OCI-LY7 (cell line): ENCODE measurements at regions not wholly inside any gene's neighbourhood (a gene's known extent, or its start where the extent isn't known, plus 50 kb on each side); places are given as distances from the start of the nearest gene placed in this dataset.

ENCODE experiments used
- BruUV-seq: library from RNA; stranded (reverse); fragments of 400-500 nt; replicated peaks from 2 replicates; lab custom pipeline; 2021; lab: Mats Ljungman, UMichigan
- CTCF ChIA-PET: fragments of 300-600 bp; sonication (Branson Sonifier 250); formaldehyde crosslinking; loops from one replicate; lab custom pipeline; 2022; ENCODE audit warnings: antibody characterized with exemption; ENCODE audit not compliant: unreplicated experiment; lab: Charles Lee
- POLR2A ChIA-PET: fragments of 300-600 bp; sonication (Branson Sonifier 250); formaldehyde crosslinking; loops from one replicate; lab custom pipeline; 2022; ENCODE audit warnings: antibody characterized with exemption; lab: Charles Lee
- DNase-seq: peaks from one replicate; pipeline ENCODE4 v3.0.0-alpha.2; 2015; ENCODE audit warnings: low spot score
- H2AFZ ChIP-seq: fragments of 200-600 bp; sonication (generic), shearing (Covaris generic); 2 replicates; pipeline ENCODE4 v1.6.1; 2014; ENCODE audit warnings: mild to moderate bottlenecking, antibody characterized with exemption, low read length, moderate library complexity
- H3K27ac ChIP-seq: fragments of 200-600 bp; sonication (generic); 2 replicates; pipeline ENCODE4 v1.5.1; 2014; ENCODE audit warnings: mixed run types, low read depth, mild to moderate bottlenecking, moderate library complexity, low read length, inconsistent platforms; ENCODE audit not compliant: poor library complexity, severe bottlenecking
- H3K36me3 ChIP-seq: fragments of 200-600 bp; sonication (generic); 2 replicates; pipeline ENCODE4 v1.6.1; 2014; ENCODE audit warnings: mild to moderate bottlenecking, antibody characterized with exemption, low read length, moderate library complexity, mixed read lengths; ENCODE audit not compliant: insufficient read depth
- H3K4me1 ChIP-seq: fragments of 200-600 bp; sonication (generic); 2 replicates; pipeline ENCODE4 v1.5.1; 2014; ENCODE audit warnings: mild to moderate bottlenecking, low read length; ENCODE audit not compliant: insufficient read depth, poor library complexity, severe bottlenecking
- H3K4me2 ChIP-seq: fragments of 200-600 bp; sonication (generic); 2 replicates; pipeline ENCODE4 v1.6.1; 2014; ENCODE audit warnings: mild to moderate bottlenecking, low read length
- H3K4me3 ChIP-seq: fragments of 200-600 bp; sonication (generic); 2 replicates; pipeline ENCODE4 v1.5.1; 2014; ENCODE audit warnings: mild to moderate bottlenecking, low read depth, low read length; ENCODE audit not compliant: poor library complexity, severe bottlenecking
- H3K79me2 ChIP-seq: fragments of 200-600 bp; sonication (generic); 2 replicates; pipeline ENCODE4 v1.6.1; 2016; ENCODE audit warnings: low read depth, mild to moderate bottlenecking, low read length, moderate library complexity, mixed read lengths; ENCODE audit not compliant: insufficient read depth
- H3K9me2 ChIP-seq: fragments of 200-600 bp; sonication (generic); 2 replicates; pipeline ENCODE4 v1.6.1; 2016; ENCODE audit warnings: mild to moderate bottlenecking, low read length, mixed read lengths; ENCODE audit not compliant: insufficient read depth
- H3K9me3 ChIP-seq: fragments of 200-600 bp; sonication (generic); 2 replicates; pipeline ENCODE4 v1.6.1; 2014; ENCODE audit warnings: mild to moderate bottlenecking, mixed run types, low read length, mixed read lengths
- H4K20me1 ChIP-seq: fragments of 200-600 bp; sonication (generic); 2 replicates; pipeline ENCODE4 v1.6.1; 2014; ENCODE audit warnings: mild to moderate bottlenecking, antibody characterized with exemption, low read length, moderate library complexity, mixed read lengths; ENCODE audit not compliant: insufficient read depth
- EZH2phosphoT487 ChIP-seq: fragments of 200-600 bp; sonication (generic); IDR thresholded peaks from 2 replicates; pipeline ENCODE4 v1.6.1; 2018; ENCODE audit warnings: low read depth, borderline replicate concordance, mild to moderate bottlenecking, mixed run types, antibody characterized with exemption, low read length, moderate library complexity, mixed read lengths
- intact Hi-C: fragments of 100-400 bp; cut with micrococcal nuclease; formaldehyde crosslinking; loops from one replicate; pipeline ENCODE4 v1.10.0; 2022; ENCODE audit not compliant: unreplicated experiment
- TF ChIP-seq, protein P1 (sequence below): fragments of 200-600 bp; sonication (generic); conservative IDR thresholded peaks from 2 replicates; pipeline ENCODE4 v1.5.1; 2014; ENCODE audit warnings: mild to moderate bottlenecking, antibody characterized with exemption, low read length, moderate library complexity, mixed read lengths

DNA sequence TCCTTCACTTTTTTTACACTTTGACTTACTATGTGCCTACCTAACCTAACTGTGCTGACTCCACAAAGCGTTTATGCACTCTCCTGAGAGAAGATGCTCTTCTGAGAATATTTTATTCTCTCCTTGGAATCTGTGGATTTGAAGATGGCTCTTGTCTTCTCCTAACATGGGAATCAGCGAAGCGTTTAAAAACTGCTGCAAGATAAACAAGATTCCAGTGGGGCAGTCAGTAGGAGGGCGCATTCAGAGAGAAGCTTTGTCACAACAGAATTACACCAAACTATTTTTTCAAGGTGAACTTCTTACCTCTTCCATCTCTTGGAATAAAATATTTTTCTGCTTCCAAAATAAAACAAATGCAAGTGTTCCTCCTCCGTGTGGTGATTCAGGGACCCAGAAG, 113.1 kb downstream of the FOXD2 start:
- CTCF ChIA-PET, result no interaction called here
- POLR2A ChIA-PET, result no interaction called here
- intact Hi-C loops, result no loop called here
- H4K20me1 ChIP-seq, result no peaks in the 10 kb centered on the region
- H3K4me2 ChIP-seq, result no peak overlapping the region
- no peaks in the 10 kb centered on the region for H3K79me2 ChIP-seq
- H3K4me1 ChIP-seq, result no peaks in the 10 kb centered on the region
- no peak overlapping the region for H2AFZ ChIP-seq
- no peaks in the 10 kb centered on the region for H3K9me2 ChIP-seq
- no TSS peak for BruUV-seq
- TF ChIP-seq EZH2phosphoT487, result no peak
- TF ChIP-seq, protein P1, sequence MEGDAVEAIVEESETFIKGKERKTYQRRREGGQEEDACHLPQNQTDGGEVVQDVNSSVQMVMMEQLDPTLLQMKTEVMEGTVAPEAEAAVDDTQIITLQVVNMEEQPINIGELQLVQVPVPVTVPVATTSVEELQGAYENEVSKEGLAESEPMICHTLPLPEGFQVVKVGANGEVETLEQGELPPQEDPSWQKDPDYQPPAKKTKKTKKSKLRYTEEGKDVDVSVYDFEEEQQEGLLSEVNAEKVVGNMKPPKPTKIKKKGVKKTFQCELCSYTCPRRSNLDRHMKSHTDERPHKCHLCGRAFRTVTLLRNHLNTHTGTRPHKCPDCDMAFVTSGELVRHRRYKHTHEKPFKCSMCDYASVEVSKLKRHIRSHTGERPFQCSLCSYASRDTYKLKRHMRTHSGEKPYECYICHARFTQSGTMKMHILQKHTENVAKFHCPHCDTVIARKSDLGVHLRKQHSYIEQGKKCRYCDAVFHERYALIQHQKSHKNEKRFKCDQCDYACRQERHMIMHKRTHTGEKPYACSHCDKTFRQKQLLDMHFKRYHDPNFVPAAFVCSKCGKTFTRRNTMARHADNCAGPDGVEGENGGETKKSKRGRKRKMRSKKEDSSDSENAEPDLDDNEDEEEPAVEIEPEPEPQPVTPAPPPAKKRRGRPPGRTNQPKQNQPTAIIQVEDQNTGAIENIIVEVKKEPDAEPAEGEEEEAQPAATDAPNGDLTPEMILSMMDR, result no peak
- no peaks in the 10 kb centered on the region for H3K9me3 ChIP-seq
- DNase-seq, result no peak
- no peak overlapping the region for H3K27ac ChIP-seq
- no peaks in the 10 kb centered on the region for H3K36me3 ChIP-seq
- H3K4me3 ChIP-seq, result no peak overlapping the region

DNA sequence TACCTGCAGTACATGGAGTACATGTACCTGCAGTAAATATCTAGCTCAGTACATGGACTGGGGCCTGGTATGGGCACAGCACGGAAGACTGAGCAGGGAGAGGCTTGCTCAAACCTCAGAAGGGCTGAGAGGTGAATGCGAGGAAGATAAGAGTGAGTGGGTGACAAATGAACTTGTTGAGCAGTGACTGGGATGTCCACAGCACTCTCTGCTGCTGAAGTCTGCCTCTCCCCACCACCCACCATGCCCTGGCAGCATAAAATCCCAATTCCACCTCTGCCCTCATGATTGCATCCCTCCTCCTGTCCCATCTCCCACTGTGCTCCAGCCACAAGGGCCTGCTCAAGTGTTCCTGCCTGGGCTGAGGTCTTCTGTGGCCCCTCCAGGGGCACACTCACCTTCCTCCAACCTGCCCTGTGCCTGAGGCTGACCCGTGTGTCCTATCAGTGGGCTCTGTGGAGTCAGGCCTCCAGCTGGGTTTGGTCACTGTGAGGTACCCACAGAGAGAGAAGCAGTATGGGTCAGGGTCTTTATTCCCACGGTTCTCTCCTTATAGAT, 114.2 kb downstream of the FOXD2 start:
- no peak for DNase-seq
- intact Hi-C loops, result no loop called here
- Histone ChIP-seq H3K4me2 (no peak overlapping the region), H2AFZ (no peak overlapping the region), H3K36me3 (no peaks in the 10 kb centered on the region), H3K9me3 (no peaks in the 10 kb centered on the region), H3K4me3 (no peak overlapping the region), H3K4me1 (no peaks in the 10 kb centered on the region), H3K9me2 (no peaks in the 10 kb centered on the region), H3K79me2 (no peaks in the 10 kb centered on the region), H3K27ac (no peak overlapping the region), H4K20me1 (no peaks in the 10 kb centered on the region)
- ChIA-PET CTCF (no interaction called here), POLR2A (no interaction called here)
- BruUV-seq, result no TSS peak
- TF ChIP-seq, protein P1, result no peak
- TF ChIP-seq EZH2phosphoT487, result no peak

DNA sequence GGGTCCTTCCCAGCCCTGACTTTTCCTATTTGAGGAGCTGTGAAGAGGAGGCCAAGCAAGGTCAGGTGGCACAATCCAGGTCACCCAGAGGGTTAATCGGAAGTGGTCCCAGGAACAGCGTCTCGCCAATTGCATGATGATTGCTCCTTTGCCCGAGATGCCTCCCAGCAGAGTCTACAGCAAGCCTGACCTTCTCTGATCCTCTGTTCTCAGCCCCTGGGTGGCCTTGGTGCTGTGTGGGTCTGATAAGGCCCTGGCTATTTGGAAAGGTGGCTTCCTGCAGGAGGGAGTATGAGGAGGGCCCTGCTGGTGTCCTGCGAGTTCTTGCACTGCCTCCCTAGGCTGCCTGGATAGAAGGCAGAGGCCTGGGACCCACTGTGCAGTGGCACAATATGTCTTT, 116.2 kb downstream of the FOXD2 start:
- TF ChIP-seq, protein P1, result no peak
- no peak for TF ChIP-seq EZH2phosphoT487
- POLR2A ChIA-PET, result no interaction called here
- CTCF ChIA-PET, result no interaction called here

More for the DNA sequence above, 116.2 kb downstream of the FOXD2 start:
- no peaks in the 10 kb centered on the region for H4K20me1 ChIP-seq
- DNase-seq, result no peak
- H3K4me2 ChIP-seq, result no peak overlapping the region
- no peak overlapping the region for H2AFZ ChIP-seq
- no peaks in the 10 kb centered on the region for H3K79me2 ChIP-seq
- no peaks in the 10 kb centered on the region for H3K9me3 ChIP-seq
- H3K4me1 ChIP-seq, result no peaks in the 10 kb centered on the region
- no peaks in the 10 kb centered on the region for H3K36me3 ChIP-seq
- no peaks in the 10 kb centered on the region for H3K9me2 ChIP-seq
- no peak overlapping the region for H3K4me3 ChIP-seq
- no peak overlapping the region for H3K27ac ChIP-seq
- BruUV-seq, result no TSS peak
- intact Hi-C loops, result no loop called here
